Ishikawa (cell line): ENCODE measurements at regions not wholly inside any gene's neighbourhood (a gene's known extent, or its start where the extent isn't known, plus 50 kb on each side); places are given as distances from the start of the nearest gene placed in this dataset.

Experiments used
- CREB1 ChIP-seq: IDR thresholded peaks from 2 replicates; pipeline ENCODE4 v1.6.1; 2012; ENCODE audit warnings: low read depth
- EGR1 ChIP-seq: IDR thresholded peaks from 2 replicates; pipeline ENCODE4 v1.6.1; 2012
- EP300 ChIP-seq: IDR thresholded peaks from 2 replicates; pipeline ENCODE4 v1.6.1; 2012; ENCODE audit warnings: borderline replicate concordance
- FOXM1 ChIP-seq: IDR thresholded peaks from 2 replicates; pipeline ENCODE4 v1.6.1; 2012; ENCODE audit warnings: low read depth, borderline replicate concordance
- MAX ChIP-seq: IDR thresholded peaks from 2 replicates; pipeline ENCODE4 v1.6.1; 2012
- NFIC ChIP-seq: IDR thresholded peaks from 2 replicates; pipeline ENCODE4 v1.6.1; 2012
- RAD21 ChIP-seq: IDR thresholded peaks from 2 replicates; pipeline ENCODE4 v1.6.1; 2012; ENCODE audit warnings: low read depth
- REST ChIP-seq: IDR thresholded peaks from 2 replicates; pipeline ENCODE4 v1.6.1; 2012; ENCODE audit warnings: low read depth, mild to moderate bottlenecking
- TAF1 ChIP-seq: IDR thresholded peaks from 2 replicates; pipeline ENCODE4 v1.6.1; 2012; ENCODE audit warnings: low read depth, mild to moderate bottlenecking
- TCF12 ChIP-seq: IDR thresholded peaks from 2 replicates; pipeline ENCODE4 v1.6.1; 2012; ENCODE audit warnings: low read depth
- TEAD4 ChIP-seq: IDR thresholded peaks from 2 replicates; pipeline ENCODE4 v1.6.1; 2012
- YY1 ChIP-seq: IDR thresholded peaks from 2 replicates; pipeline ENCODE4 v1.6.1; 2012; ENCODE audit warnings: low read depth

GRCh38 chr5:3384531-3384930 lies 211.1 kb upstream of the IRX1 start:
- TF ChIP-seq RAD21 (no peak), EGR1 (no peak), EP300 (no peak), REST (no peak), FOXM1 (no peak), TAF1 (no peak), YY1 (no peak), MAX (no peak), TCF12 (no peak), CREB1 (no peak), NFIC (no peak), TEAD4 (no peak)
